A549 (cell line): ENCODE measurements at regions not wholly inside any gene's neighbourhood (a gene's known extent, or its start where the extent isn't known, plus 50 kb on each side); places are given as distances from the start of the nearest gene placed in this dataset.

ENCODE experiments used
- ATAC-seq, 2 experiments: fragments of 200-7000 bp in 1 of 2; fragments of >200 bp in 1 of 2; cut with Nextera tagmentation in 1 of 2; cut with Tn5 transposase in 1 of 2; 3 replicates each; pipeline versions ENCODE4 v1.8.0 to v1.9.1; 2018 to 2020; ENCODE audit warnings: mild to moderate bottlenecking in 1 of 2, moderate library complexity in 1 of 2
- CTCF ChIA-PET: fragments of 300-600 bp; sonication (Branson Sonifier 250); formaldehyde crosslinking; extraction: SDS; loops from one replicate; lab custom pipeline; 2021; ENCODE audit warnings: antibody characterized with exemption, inconsistent platforms; lab: Yijun Ruan, JAX
- POLR2A ChIA-PET: fragments of 350-600 bp; formaldehyde crosslinking; extraction: SDS; loops from one replicate; lab custom pipeline; 2021; ENCODE audit warnings: antibody characterized with exemption, inconsistent platforms; lab: Yijun Ruan, JAX
- DNase-seq, 2 experiments: peaks; one replicate each; pipeline versions ENCODE4 v3.0.0 to v3.0.0-alpha.2; 2011 to 2016; ENCODE audit warnings: low read depth in 1 of 2, low spot score in 1 of 2
- FAIRE-seq: peaks from 2 replicates; lab custom pipeline; 2011; peaks lifted over from hg19 to GRCh38; lab: Jason Lieb, UNC
- H3K27ac ChIP-seq, 2 experiments: fragments of >200 bp; sonication (Bioruptor Twin); formaldehyde crosslinking; 3 replicates each; pipeline ENCODE4 v1.5.1; 2016 to 2017
- H3K4me1 ChIP-seq: fragments of >200 bp; sonication (Bioruptor Twin); formaldehyde crosslinking; 3 replicates; pipeline ENCODE4 v1.6.1; 2016
- H3K4me2 ChIP-seq: fragments of >200 bp; sonication (Bioruptor Twin); formaldehyde crosslinking; 3 replicates; pipeline ENCODE4 v1.6.1; 2016
- H3K4me3 ChIP-seq: fragments of >200 bp; sonication (Bioruptor Twin); formaldehyde crosslinking; 3 replicates; pipeline ENCODE4 v1.5.1; 2016
- H3K9me3 ChIP-seq: fragments of >200 bp; sonication (Bioruptor Twin); formaldehyde crosslinking; 3 replicates; pipeline ENCODE4 v1.6.1; 2016
- CBX8 ChIP-seq: fragments of 200-600 bp; sonication (generic); IDR thresholded peaks from 2 replicates; pipeline ENCODE4 v1.6.1; 2016
- CEBPB ChIP-seq, 2 experiments: fragments of >200 bp in 1 of 2; sonication (Bioruptor Twin) in 1 of 2; formaldehyde crosslinking in 1 of 2; IDR thresholded peaks; 2 replicates each; pipeline ENCODE4 v1.6.1; 2012 to 2016
- CHD2 ChIP-seq: fragments of 150-350 bp; IDR thresholded peaks from 2 replicates; pipeline ENCODE4 v1.6.1; 2014; ENCODE audit warnings: low read length; ENCODE audit not compliant: partially characterized antibody
- CHD4 ChIP-seq: fragments of 200-600 bp; sonication (generic); IDR thresholded peaks from 2 replicates; pipeline ENCODE4 v1.6.1; 2016; ENCODE audit warnings: antibody characterized with exemption, mild to moderate bottlenecking, borderline replicate concordance
- CTCF ChIP-seq: fragments of >200 bp; sonication (Bioruptor Twin); formaldehyde crosslinking; IDR thresholded peaks from 3 replicates; pipeline ENCODE4 v1.5.1; 2016
- EHMT2 ChIP-seq: fragments of 200-600 bp; sonication (generic); IDR thresholded peaks from 2 replicates; pipeline ENCODE4 v1.6.1; 2016; ENCODE audit warnings: antibody characterized with exemption, low read depth, mild to moderate bottlenecking, moderate library complexity
- ESRRA ChIP-seq: fragments of 150-350 bp; IDR thresholded peaks from 2 replicates; pipeline ENCODE4 v1.6.1; 2014; ENCODE audit warnings: mild to moderate bottlenecking, low read length, borderline replicate concordance
- FOSL2 ChIP-seq, 2 experiments: fragments of 450-650 bp in 1 of 2; fragments of >200 bp in 1 of 2; sonication (Bioruptor Twin) in 1 of 2; formaldehyde crosslinking; IDR thresholded peaks; 2 replicates each; pipeline versions ENCODE4 v1.5.0 to v1.6.1; 2016 to 2020; ENCODE audit warnings: mild to moderate bottlenecking in 1 of 2, moderate library complexity in 1 of 2
- HOXB13 ChIP-seq: fragments of 250-450 bp; sonication (Bioruptor Pico); IDR thresholded peaks from 2 replicates; pipeline ENCODE4 v1.5.0; 2020; ENCODE audit warnings: low read depth, mild to moderate bottlenecking, moderate library complexity
- KDM1A ChIP-seq: fragments of 200-600 bp; sonication (generic); IDR thresholded peaks from 2 replicates; pipeline ENCODE4 v1.6.1; 2016; ENCODE audit warnings: low read depth, mild to moderate bottlenecking
- KDM5A ChIP-seq: fragments of 200-600 bp; sonication (generic); IDR thresholded peaks from 2 replicates; pipeline ENCODE4 v1.6.1; 2016; ENCODE audit warnings: antibody characterized with exemption, mild to moderate bottlenecking
- NR3C1 ChIP-seq: fragments of >200 bp; sonication (Bioruptor Twin); formaldehyde crosslinking; IDR thresholded peaks from 3 replicates; pipeline ENCODE4 v1.6.1; 2017
- SREBF2 ChIP-seq: fragments of 450-650 bp; IDR thresholded peaks from 2 replicates; pipeline ENCODE4 v1.6.1; 2014; ENCODE audit warnings: mild to moderate bottlenecking, moderate library complexity
- ZFP36 ChIP-seq: fragments of 450-650 bp; IDR thresholded peaks from 2 replicates; pipeline ENCODE4 v1.6.1; 2014; ENCODE audit warnings: borderline replicate concordance; ENCODE audit not compliant: partially characterized antibody
- ZSCAN20 ChIP-seq: fragments of 250-450 bp; sonication (Bioruptor Pico); IDR thresholded peaks from 2 replicates; pipeline ENCODE4 v1.8.0; 2022; ENCODE audit warnings: mild to moderate bottlenecking, moderate library complexity
- WGBS: methylation state at CpG from one replicate; pipeline ENCODE4 v1.1.6; 2017; ENCODE audit errors: missing lambda C conversion rate; 5-methylcytosine and 5-hydroxymethylcytosine counted together
- TF ChIP-seq, protein P1 (sequence below): fragments of >200 bp; sonication (Bioruptor Twin); formaldehyde crosslinking; IDR thresholded peaks from 2 replicates; pipeline ENCODE4 v1.6.1; 2016
- TF ChIP-seq, protein P2 (sequence below): IDR thresholded peaks from 2 replicates; pipeline ENCODE4 v1.6.1; 2012; ENCODE audit warnings: low read depth, borderline replicate concordance
- TF ChIP-seq, protein P3 (sequence below): fragments of 450-650 bp; IDR thresholded peaks from 2 replicates; pipeline ENCODE4 v1.6.1; 2014; ENCODE audit warnings: antibody characterized with exemption

DNA sequence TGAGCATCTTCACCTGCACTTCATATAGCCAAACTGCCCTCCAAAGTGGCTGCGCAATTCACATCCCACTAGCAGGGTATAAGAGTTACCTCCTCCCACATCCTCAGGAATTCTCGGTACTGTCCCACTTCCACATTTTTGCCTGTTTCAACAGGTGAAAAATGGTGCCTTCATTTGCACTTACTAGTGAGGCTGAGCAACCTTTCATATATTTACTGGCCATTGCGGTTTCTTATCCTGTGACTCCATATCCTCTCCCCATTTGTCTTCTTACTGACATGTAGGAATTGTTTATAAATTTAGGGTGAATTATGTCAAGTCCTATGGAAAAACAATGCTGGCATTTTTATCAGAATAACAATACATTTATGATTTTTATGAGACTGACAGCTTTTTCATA, 61.9 kb downstream of the NIBAN1 start:
- no peak overlapping the region for H3K27ac ChIP-seq
- no peak for ATAC-seq
- H3K9me3 ChIP-seq: no peaks in the 10 kb centered on the region
- no peak overlapping the region for H3K4me2 ChIP-seq
- POLR2A ChIA-PET: no interaction called here
- no peak for DNase-seq
- TF ChIP-seq, protein P1, sequence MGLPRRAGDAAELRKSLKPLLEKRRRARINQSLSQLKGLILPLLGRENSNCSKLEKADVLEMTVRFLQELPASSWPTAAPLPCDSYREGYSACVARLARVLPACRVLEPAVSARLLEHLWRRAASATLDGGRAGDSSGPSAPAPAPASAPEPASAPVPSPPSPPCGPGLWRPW: no peak
- TF ChIP-seq KDM5A: no peak
- TF ChIP-seq, protein P2, sequence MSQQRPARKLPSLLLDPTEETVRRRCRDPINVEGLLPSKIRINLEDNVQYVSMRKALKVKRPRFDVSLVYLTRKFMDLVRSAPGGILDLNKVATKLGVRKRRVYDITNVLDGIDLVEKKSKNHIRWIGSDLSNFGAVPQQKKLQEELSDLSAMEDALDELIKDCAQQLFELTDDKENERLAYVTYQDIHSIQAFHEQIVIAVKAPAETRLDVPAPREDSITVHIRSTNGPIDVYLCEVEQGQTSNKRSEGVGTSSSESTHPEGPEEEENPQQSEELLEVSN: no peak
- TF ChIP-seq KDM1A: no peak
- TF ChIP-seq ZFP36: no peak
- no peak for TF ChIP-seq CBX8
- TF ChIP-seq EHMT2: no peak
- no peak for TF ChIP-seq NR3C1
- no peak for TF ChIP-seq FOSL2 (IDR thresholded peaks at IDR 0.05)
- no peak for TF ChIP-seq FOSL2 (CRISPR knock-in tag; IDR thresholded peaks at IDR 0.05)
- no peak for TF ChIP-seq CHD2
- TF ChIP-seq SREBF2: no peak
- TF ChIP-seq, protein P3, sequence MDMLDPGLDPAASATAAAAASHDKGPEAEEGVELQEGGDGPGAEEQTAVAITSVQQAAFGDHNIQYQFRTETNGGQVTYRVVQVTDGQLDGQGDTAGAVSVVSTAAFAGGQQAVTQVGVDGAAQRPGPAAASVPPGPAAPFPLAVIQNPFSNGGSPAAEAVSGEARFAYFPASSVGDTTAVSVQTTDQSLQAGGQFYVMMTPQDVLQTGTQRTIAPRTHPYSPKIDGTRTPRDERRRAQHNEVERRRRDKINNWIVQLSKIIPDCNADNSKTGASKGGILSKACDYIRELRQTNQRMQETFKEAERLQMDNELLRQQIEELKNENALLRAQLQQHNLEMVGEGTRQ: no peak
- 66% methylated on average over 3 of the region's 3 CpGs for WGBS
- no peak for FAIRE-seq
- no peaks in the 10 kb centered on the region for H3K4me1 ChIP-seq
- CTCF ChIA-PET: no interaction called here
- H3K4me3 ChIP-seq: no peak overlapping the region

DNA sequence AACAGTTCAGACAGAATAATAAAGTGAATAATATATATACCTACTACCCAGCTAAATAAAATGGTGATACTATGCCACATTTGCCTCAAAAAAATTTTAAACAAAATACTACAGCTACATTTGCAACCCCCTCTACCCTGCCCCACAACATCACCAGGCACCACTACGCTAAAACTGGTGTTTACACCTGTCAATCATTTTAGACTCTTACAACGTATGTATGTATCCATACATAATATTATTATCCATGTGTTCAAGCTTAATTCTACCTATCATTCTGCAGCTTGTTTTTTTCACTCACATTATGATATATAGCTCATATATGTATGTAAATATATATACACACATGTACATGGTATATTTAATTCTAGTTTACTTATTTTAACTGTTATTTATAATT, 62.5 kb downstream of the NIBAN1 start:
- ChIA-PET POLR2A (no interaction called here), CTCF (no interaction called here)
- no peak for ATAC-seq
- no peak overlapping the region for H3K4me3 ChIP-seq
- no peaks in the 10 kb centered on the region for H3K4me1 ChIP-seq
- FAIRE-seq: no peak
- no peak overlapping the region for H3K4me2 ChIP-seq
- H3K9me3 ChIP-seq: no peaks in the 10 kb centered on the region
- WGBS: 18% methylated on average over 2 of the region's 2 CpGs
- TF ChIP-seq CHD2 (no peak), ZFP36 (no peak), CHD4 (no peak), CEBPB (IDR thresholded peaks at IDR 0.05) (no peak), HOXB13 (CRISPR knock-in tag) (no peak), ZSCAN20 (CRISPR knock-in tag) (no peak), ESRRA (no peak), CTCF (no peak)
- TF ChIP-seq, protein P3: no peak
- TF ChIP-seq, protein P2: no peak
- no peak overlapping the region for H3K27ac ChIP-seq
- no peak for DNase-seq
